ENCODE measurements at regions not wholly inside any gene's neighbourhood (a gene's known extent, or its start where the extent isn't known, plus 50 kb on each side); places are given as distances from the start of the nearest gene placed in this dataset.

- WGBS, 2 experiments (ENCODE audit: insufficient coverage in 1 of 2, insufficient read length in 1 of 2), result 91 to 100% methylated on average over 1 of the region's 1 CpG
- Histone ChIP-seq H3K9ac (ENCODE audit: extremely low read depth, low read length, poor library complexity, severe bottlenecking) (no peak overlapping the region), H3K9me3 (ENCODE audit: control insufficient read depth, low read length) (no peaks in the 10 kb centered on the region), H3K4me3 (ENCODE audit: low read length) (no peak overlapping the region), H3K4me1 (ENCODE audit: control insufficient read depth, insufficient read depth, low read length) (no peaks in the 10 kb centered on the region), H3K36me3 (ENCODE audit: control insufficient read depth, insufficient read depth, low read length) (no peaks in the 10 kb centered on the region), H3K27ac (ENCODE audit: low read depth, low read length) (no peak overlapping the region), H3K27me3 (ENCODE audit: control insufficient read depth, insufficient read depth, low read length, poor library complexity, severe bottlenecking) (no peaks in the 10 kb centered on the region)
- no peak overlapping the region for H3K27ac Mint-ChIP-seq
- peaks cover 12% of the 10 kb centered on the region for H3K27me3 Mint-ChIP-seq (ENCODE audit: insufficient read depth)
- no peak overlapping the region for H3K4me3 Mint-ChIP-seq
- peaks cover 2% of the 10 kb centered on the region for H3K9me3 Mint-ChIP-seq
- DNase-seq, result no peak
- TF ChIP-seq CTCF (conservative IDR thresholded peaks at IDR 0.05), result no peak
- H3K36me3 Mint-ChIP-seq (ENCODE audit: low read depth), result no peaks in the 10 kb centered on the region
- peaks cover 5% of the 10 kb centered on the region for H3K4me1 Mint-ChIP-seq
Measured at GRCh38 chr16:76007645-76008044, 269.6 kb upstream of the CNTNAP4 start.

- peaks cover 22% of the 10 kb centered on the region for H3K4me1 Mint-ChIP-seq
- peaks cover 15% of the 10 kb centered on the region for H3K4me1 ChIP-seq (ENCODE audit: control insufficient read depth, insufficient read depth, low read length)
- peaks cover 5% of the 10 kb centered on the region for H3K9me3 ChIP-seq (ENCODE audit: control insufficient read depth, low read length)
- no peak overlapping the region for H3K27ac Mint-ChIP-seq
- no peak overlapping the region for H3K27ac ChIP-seq (ENCODE audit: low read depth, low read length)
- H3K36me3 Mint-ChIP-seq (ENCODE audit: low read depth), result peaks cover 2% of the 10 kb centered on the region
- 75 to 89% methylated on average over 2 of the region's 2 CpGs for WGBS, 2 experiments (ENCODE audit: insufficient coverage in 1 of 2, insufficient read length in 1 of 2)
- no peaks in the 10 kb centered on the region for H3K27me3 ChIP-seq (ENCODE audit: control insufficient read depth, insufficient read depth, low read length, poor library complexity, severe bottlenecking)
- peaks cover 3% of the 10 kb centered on the region for H3K27me3 Mint-ChIP-seq (ENCODE audit: insufficient read depth)
- no peak for DNase-seq
- no peak overlapping the region for H3K4me3 ChIP-seq (ENCODE audit: low read length)
- H3K9me3 Mint-ChIP-seq, result peaks cover 16% of the 10 kb centered on the region
- no peaks in the 10 kb centered on the region for H3K36me3 ChIP-seq (ENCODE audit: control insufficient read depth, insufficient read depth, low read length)
- H3K4me3 Mint-ChIP-seq, result no peak overlapping the region
- H3K9ac ChIP-seq (ENCODE audit: extremely low read depth, low read length, poor library complexity, severe bottlenecking), result no peak overlapping the region
- no peak for TF ChIP-seq CTCF (conservative IDR thresholded peaks at IDR 0.05)
Measured at GRCh38 chr16:76023835-76024234, 253.4 kb upstream of the CNTNAP4 start.

DNA sequence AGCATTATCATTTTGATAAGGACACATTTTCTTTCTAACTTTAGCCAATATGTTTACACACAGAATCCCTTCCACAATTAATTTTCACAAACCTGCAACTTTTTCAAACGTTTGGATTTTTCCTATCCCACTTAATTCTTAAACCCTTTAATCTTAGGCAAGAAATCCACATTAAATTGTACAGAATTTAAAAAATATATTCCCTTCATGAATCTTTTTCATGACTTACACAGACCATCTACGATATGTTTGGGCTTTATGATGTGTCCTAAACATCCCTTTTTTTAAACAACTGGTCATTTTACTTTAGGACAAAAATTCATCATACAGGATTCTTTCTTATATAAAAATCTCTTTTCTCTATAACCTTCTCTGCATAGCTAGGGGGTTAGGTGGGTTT, 241.5 kb upstream of the CNTNAP4 start:
- no peaks in the 10 kb centered on the region for H3K27me3 ChIP-seq (ENCODE audit: control insufficient read depth, insufficient read depth, low read length, poor library complexity, severe bottlenecking)
- H3K4me3 ChIP-seq (ENCODE audit: low read length), result peak overlapping the region; percentile 64
- whole genome bisulfite sequencing, 2 experiments (ENCODE audit: insufficient coverage in 1 of 2, insufficient read length in 1 of 2), result 51 to 58% methylated on average over 2 of the region's 2 CpGs
- Mint-ChIP-seq H3K9me3 (peaks cover 70% of the 10 kb centered on the region), H3K27ac (no peak overlapping the region), H3K4me1 (no peaks in the 10 kb centered on the region), H3K36me3 (ENCODE audit: low read depth) (no peaks in the 10 kb centered on the region), H3K4me3 (no peak overlapping the region), H3K27me3 (ENCODE audit: insufficient read depth) (no peaks in the 10 kb centered on the region)
- DNase-seq, result no peak
- no peaks in the 10 kb centered on the region for H3K36me3 ChIP-seq (ENCODE audit: control insufficient read depth, insufficient read depth, low read length)
- H3K4me1 ChIP-seq (ENCODE audit: control insufficient read depth, insufficient read depth, low read length), result no peaks in the 10 kb centered on the region
- TF ChIP-seq CTCF (conservative IDR thresholded peaks at IDR 0.05), result no peak
- no peak overlapping the region for H3K9ac ChIP-seq (ENCODE audit: extremely low read depth, low read length, poor library complexity, severe bottlenecking)
- H3K27ac ChIP-seq (ENCODE audit: low read depth, low read length), result no peak overlapping the region
- H3K9me3 ChIP-seq (ENCODE audit: control insufficient read depth, low read length), result peaks cover 78% of the 10 kb centered on the region
